ENCODE measurements at regions not wholly inside any gene's neighbourhood (a gene's known extent, or its start where the extent isn't known, plus 50 kb on each side); places are given as distances from the start of the nearest gene placed in this dataset.

- no peak for TF ChIP-seq MAFK (IDR thresholded peaks at IDR 0.05; ENCODE audit: low read depth, low read length)
- TF ChIP-seq POU5F1 (IDR thresholded peaks at IDR 0.05; ENCODE audit: low read depth, low read length), result no peak
Observed at GRCh38 chr5:133811168-133811567, 157.3 kb downstream of the C5orf15 start (continued).
